ENCODE measurements at regions not wholly inside any gene's neighbourhood (a gene's known extent, or its start where the extent isn't known, plus 50 kb on each side); places are given as distances from the start of the nearest gene placed in this dataset.

DNA sequence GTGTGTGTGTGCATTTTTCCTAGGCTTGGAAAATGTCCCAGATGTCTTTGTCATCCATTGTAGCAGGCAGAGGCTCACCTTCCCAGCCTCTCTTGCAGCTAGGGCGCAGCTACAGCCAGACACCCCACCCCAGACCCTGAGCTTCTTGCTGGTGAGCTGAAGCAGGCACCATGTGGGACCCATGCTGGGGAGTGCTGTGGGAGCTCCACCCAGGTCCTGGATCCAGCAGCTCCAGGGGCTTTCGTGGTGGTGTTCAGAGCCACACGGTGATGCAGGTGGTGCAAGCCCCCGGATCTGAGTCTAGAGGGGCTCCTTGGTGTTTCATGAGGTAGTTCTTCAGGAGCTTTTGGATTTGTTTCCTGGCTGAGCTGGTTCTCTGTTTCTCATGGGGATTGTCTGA, 56.0 kb upstream of the ZFP64 start:
- Mint-ChIP-seq H3K27me3 (ENCODE audit: low read depth in 3 of 3) (peaks cover 2 to 4% (median 2%) of the 10 kb centered on the region in 3 donors), H3K9me3 (peaks cover 0 to 5% (median 3%) of the 10 kb centered on the region in 7 donors), H3K4me3 (no peak overlapping the region), H3K27ac (no peak overlapping the region), H3K4me1 (peaks cover 3% of the 10 kb centered on the region), H3K36me3 (no peaks in the 10 kb centered on the region)
- Histone ChIP-seq H3K4me1 (ENCODE audit: control insufficient read depth in 1 of 2, insufficient read depth in 2 of 2, low read length in 2 of 2) (no peaks in the 10 kb centered on the region), H3K9ac (ENCODE audit: insufficient read depth, low read length, poor library complexity, severe bottlenecking) (no peak overlapping the region), H3K36me3 (replicated peaks in 1 of 2; ENCODE audit: control insufficient read depth in 1 of 2, insufficient read depth in 2 of 2, low read length in 2 of 2) (no peaks in the 10 kb centered on the region), H3K27me3 (ENCODE audit: control insufficient read depth in 2 of 2, insufficient read depth in 2 of 2, low read length in 2 of 2) (no peaks in the 10 kb centered on the region), H3K79me2 (ENCODE audit: insufficient read depth, low read length) (no peaks in the 10 kb centered on the region), H3K4me2 (replicated peaks; ENCODE audit: extremely low read depth, low read length, poor library complexity, severe bottlenecking) (no peak overlapping the region), H3K9me3 (replicated peaks in 1 of 2; ENCODE audit: control insufficient read depth in 1 of 2, insufficient read depth in 1 of 2, low read length in 2 of 2) (no peaks in the 10 kb centered on the region), H2AFZ (ENCODE audit: insufficient read depth, low read depth, low read length, poor library complexity, severe bottlenecking) (no peak overlapping the region), H3K4me3 (replicated peaks in 1 of 3; ENCODE audit: low read depth in 2 of 3, low read length in 3 of 3) (no peak overlapping the region), H3K27ac (ENCODE audit: low read depth in 1 of 2, low read length in 2 of 2) (no peak overlapping the region), H4K20me1 (ENCODE audit: insufficient read depth, low read length) (no peaks in the 10 kb centered on the region)
- WGBS (ENCODE audit: insufficient coverage), result 88% methylated on average over 1 of the region's 4 CpGs
- intact Hi-C loops (cut with micrococcal nuclease), result loop anchor here (5.0 kb wide), 2 partner anchors 965 to 970 kb away; no protein-coding TSS in a partner anchor
- DNase-seq, result no peak
- TF ChIP-seq, protein P1, sequence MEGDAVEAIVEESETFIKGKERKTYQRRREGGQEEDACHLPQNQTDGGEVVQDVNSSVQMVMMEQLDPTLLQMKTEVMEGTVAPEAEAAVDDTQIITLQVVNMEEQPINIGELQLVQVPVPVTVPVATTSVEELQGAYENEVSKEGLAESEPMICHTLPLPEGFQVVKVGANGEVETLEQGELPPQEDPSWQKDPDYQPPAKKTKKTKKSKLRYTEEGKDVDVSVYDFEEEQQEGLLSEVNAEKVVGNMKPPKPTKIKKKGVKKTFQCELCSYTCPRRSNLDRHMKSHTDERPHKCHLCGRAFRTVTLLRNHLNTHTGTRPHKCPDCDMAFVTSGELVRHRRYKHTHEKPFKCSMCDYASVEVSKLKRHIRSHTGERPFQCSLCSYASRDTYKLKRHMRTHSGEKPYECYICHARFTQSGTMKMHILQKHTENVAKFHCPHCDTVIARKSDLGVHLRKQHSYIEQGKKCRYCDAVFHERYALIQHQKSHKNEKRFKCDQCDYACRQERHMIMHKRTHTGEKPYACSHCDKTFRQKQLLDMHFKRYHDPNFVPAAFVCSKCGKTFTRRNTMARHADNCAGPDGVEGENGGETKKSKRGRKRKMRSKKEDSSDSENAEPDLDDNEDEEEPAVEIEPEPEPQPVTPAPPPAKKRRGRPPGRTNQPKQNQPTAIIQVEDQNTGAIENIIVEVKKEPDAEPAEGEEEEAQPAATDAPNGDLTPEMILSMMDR (IDR thresholded peaks at IDR 0.05), result no peak

DNA sequence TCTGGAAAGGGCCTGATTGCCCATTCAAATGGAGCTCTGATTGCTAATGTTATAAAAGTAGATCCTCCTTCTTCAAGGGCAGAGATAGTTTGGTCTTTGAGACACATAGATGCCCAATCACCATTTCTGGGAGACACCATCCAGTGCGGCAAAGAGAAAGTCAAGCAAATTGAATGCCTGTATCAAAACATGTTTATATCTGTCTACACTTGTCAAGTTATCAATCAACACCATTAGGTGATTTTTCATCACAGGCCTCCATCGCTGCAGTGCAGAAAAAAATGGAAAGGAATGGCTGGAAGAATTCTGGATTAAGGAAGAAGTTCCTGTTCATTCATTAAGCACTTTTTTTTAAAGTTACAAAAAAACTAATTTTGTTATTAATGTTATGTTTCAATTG, 54.8 kb upstream of the ZFP64 start:
- WGBS (ENCODE audit: insufficient coverage), result no CpG with 5 or more reads among the region's 2 CpGs
- Mint-ChIP-seq H3K4me1 (peaks cover 3% of the 10 kb centered on the region), H3K27ac (no peak overlapping the region), H3K27me3 (ENCODE audit: low read depth in 3 of 3) (peaks cover 2 to 4% (median 4%) of the 10 kb centered on the region in 3 donors), H3K4me3 (no peak overlapping the region), H3K9me3 (peaks cover 0 to 5% (median 0%) of the 10 kb centered on the region in 7 donors), H3K36me3 (no peaks in the 10 kb centered on the region)
- intact Hi-C loops (cut with micrococcal nuclease), result loop anchor here (5.0 kb wide), 2 partner anchors 966 to 971 kb away; no protein-coding TSS in a partner anchor
- Histone ChIP-seq H3K4me2 (replicated peaks; ENCODE audit: extremely low read depth, low read length, poor library complexity, severe bottlenecking) (no peak overlapping the region), H3K36me3 (replicated peaks in 1 of 2; ENCODE audit: control insufficient read depth in 1 of 2, insufficient read depth in 2 of 2, low read length in 2 of 2) (no peaks in the 10 kb centered on the region), H3K27ac (ENCODE audit: low read depth in 1 of 2, low read length in 2 of 2) (no peak overlapping the region), H3K27me3 (ENCODE audit: control insufficient read depth in 2 of 2, insufficient read depth in 2 of 2, low read length in 2 of 2) (no peaks in the 10 kb centered on the region), H4K20me1 (ENCODE audit: insufficient read depth, low read length) (no peaks in the 10 kb centered on the region), H3K4me3 (replicated peaks in 1 of 3; ENCODE audit: low read depth in 2 of 3, low read length in 3 of 3) (no peak overlapping the region), H3K4me1 (ENCODE audit: control insufficient read depth in 1 of 2, insufficient read depth in 2 of 2, low read length in 2 of 2) (no peaks in the 10 kb centered on the region), H3K9ac (ENCODE audit: insufficient read depth, low read length, poor library complexity, severe bottlenecking) (no peak overlapping the region), H2AFZ (ENCODE audit: insufficient read depth, low read depth, low read length, poor library complexity, severe bottlenecking) (no peak overlapping the region), H3K9me3 (replicated peaks in 1 of 2; ENCODE audit: control insufficient read depth in 1 of 2, insufficient read depth in 1 of 2, low read length in 2 of 2) (no peaks in the 10 kb centered on the region), H3K79me2 (ENCODE audit: insufficient read depth, low read length) (no peaks in the 10 kb centered on the region)
- TF ChIP-seq, protein P1 (IDR thresholded peaks at IDR 0.05), result no peak
- no peak for DNase-seq

All from CD14-positive monocyte (primary cell).